Rectal smooth muscle tissue (tissue), 1 donor: ENCODE measurements at regions not wholly inside any gene's neighbourhood (a gene's known extent, or its start where the extent isn't known, plus 50 kb on each side); places are given as distances from the start of the nearest gene placed in this dataset.
"Not testable (repeated sequence)": the region's sequence is repeated elsewhere in the genome, so short reads cannot be mapped to it uniquely, and the experiment has no call there.

Experiments
- H3K27ac ChIP-seq: one replicate; pipeline ENCODE4 v1.7.0; 2013; ENCODE audit warnings: low read depth, low read length, inconsistent platforms
- H3K27me3 ChIP-seq: one replicate; pipeline ENCODE4 v1.7.0; 2013; ENCODE audit warnings: low read length; ENCODE audit not compliant: control insufficient read depth, insufficient read depth
- H3K36me3 ChIP-seq: one replicate; pipeline ENCODE4 v1.7.0; 2013; ENCODE audit warnings: low read length; ENCODE audit not compliant: control insufficient read depth, insufficient read depth
- H3K4me1 ChIP-seq: one replicate; pipeline ENCODE4 v1.7.0; 2013; ENCODE audit warnings: low read length; ENCODE audit not compliant: control insufficient read depth, insufficient read depth
- H3K4me3 ChIP-seq: one replicate; pipeline ENCODE4 v1.7.0; 2013; ENCODE audit warnings: low read length
- H3K9ac ChIP-seq: one replicate; pipeline ENCODE4 v1.7.0; 2013; ENCODE audit warnings: low read length

- H3K4me1 ChIP-seq, result no peaks in the 10 kb centered on the region
- no peak overlapping the region for H3K27ac ChIP-seq
- H3K4me3 ChIP-seq, result no peak overlapping the region
- H3K27me3 ChIP-seq, result no peaks in the 10 kb centered on the region
- H3K9ac ChIP-seq, result no peak overlapping the region
- no peaks in the 10 kb centered on the region for H3K36me3 ChIP-seq
Observed at GRCh38 chr4:163703251-163703650, 208.8 kb downstream of the TMA16 start.

- H3K4me1 ChIP-seq, result no peaks in the 10 kb centered on the region
- no peaks in the 10 kb centered on the region for H3K27me3 ChIP-seq
Observed at GRCh38 chr4:163707873-163708272, 213.4 kb downstream of the TMA16 start.

GRCh38 chr4:163709601-163710000 lies 215.1 kb downstream of the TMA16 start:
- Histone ChIP-seq H3K4me3 (no peak overlapping the region), H3K36me3 (no peaks in the 10 kb centered on the region), H3K27me3 (no peaks in the 10 kb centered on the region), H3K4me1 (no peaks in the 10 kb centered on the region), H3K27ac (no peak overlapping the region), H3K9ac (no peak overlapping the region)

More at GRCh38 chr4:163707873-163708272, 213.4 kb downstream of the TMA16 start:
- H3K4me3 ChIP-seq, result no peak overlapping the region
- no peaks in the 10 kb centered on the region for H3K36me3 ChIP-seq
- no peak overlapping the region for H3K9ac ChIP-seq
- no peak overlapping the region for H3K27ac ChIP-seq

GRCh38 chr4:163710158-163710557 lies 215.7 kb downstream of the TMA16 start:
- Histone ChIP-seq H3K9ac (no peak overlapping the region), H3K27me3 (no peaks in the 10 kb centered on the region), H3K4me3 (no peak overlapping the region), H3K36me3 (no peaks in the 10 kb centered on the region), H3K4me1 (no peaks in the 10 kb centered on the region), H3K27ac (no peak overlapping the region)

- not testable (repeated sequence) for H3K27ac ChIP-seq, H3K36me3 ChIP-seq, H3K27me3 ChIP-seq, H3K4me3 ChIP-seq, H3K4me1 ChIP-seq, H3K9ac ChIP-seq
Observed at GRCh38 chr4:163724495-163724894, 230.0 kb downstream of the TMA16 start.

GRCh38 chr4:163726641-163727040 lies 232.2 kb downstream of the TMA16 start:
- H3K4me3 ChIP-seq, result no peak overlapping the region
- H3K36me3 ChIP-seq, result no peaks in the 10 kb centered on the region
- H3K27ac ChIP-seq, result no peak overlapping the region
- no peaks in the 10 kb centered on the region for H3K4me1 ChIP-seq
- no peak overlapping the region for H3K9ac ChIP-seq
- H3K27me3 ChIP-seq, result no peaks in the 10 kb centered on the region

- Histone ChIP-seq H3K27me3 (no peaks in the 10 kb centered on the region), H3K9ac (no peak overlapping the region), H3K4me1 (no peaks in the 10 kb centered on the region), H3K27ac (no peak overlapping the region), H3K36me3 (no peaks in the 10 kb centered on the region), H3K4me3 (no peak overlapping the region)
Observed at GRCh38 chr4:163731071-163731470, 236.6 kb downstream of the TMA16 start.

GRCh38 chr4:163732473-163732872 lies 238.0 kb downstream of the TMA16 start:
- Histone ChIP-seq H3K36me3 (no peaks in the 10 kb centered on the region), H3K27ac (no peak overlapping the region), H3K9ac (no peak overlapping the region), H3K4me3 (no peak overlapping the region), H3K27me3 (no peaks in the 10 kb centered on the region), H3K4me1 (no peaks in the 10 kb centered on the region)

GRCh38 chr4:163736876-163737275 lies 242.4 kb downstream of the TMA16 start:
- no peak overlapping the region for H3K9ac ChIP-seq
- no peaks in the 10 kb centered on the region for H3K4me1 ChIP-seq
- no peaks in the 10 kb centered on the region for H3K36me3 ChIP-seq
- H3K27me3 ChIP-seq, result no peaks in the 10 kb centered on the region
- no peak overlapping the region for H3K4me3 ChIP-seq
- H3K27ac ChIP-seq, result no peak overlapping the region

GRCh38 chr4:163737846-163738245 lies 243.4 kb downstream of the TMA16 start:
- H3K27ac ChIP-seq, H3K36me3 ChIP-seq, H3K4me1 ChIP-seq, H3K9ac ChIP-seq, H3K4me3 ChIP-seq, H3K27me3 ChIP-seq: not testable (repeated sequence)

GRCh38 chr4:163738521-163738920 lies 244.0 kb downstream of the TMA16 start:
- H3K36me3 ChIP-seq, result no peaks in the 10 kb centered on the region
- H3K27ac ChIP-seq, result no peak overlapping the region
- no peaks in the 10 kb centered on the region for H3K27me3 ChIP-seq
- no peak overlapping the region for H3K4me3 ChIP-seq
- H3K4me1 ChIP-seq, result no peaks in the 10 kb centered on the region
- H3K9ac ChIP-seq, result no peak overlapping the region

GRCh38 chr4:163744861-163745260 lies 250.4 kb downstream of the TMA16 start:
- H3K9ac ChIP-seq, result no peak overlapping the region
- no peaks in the 10 kb centered on the region for H3K4me1 ChIP-seq
- H3K27ac ChIP-seq, result no peak overlapping the region
- no peaks in the 10 kb centered on the region for H3K27me3 ChIP-seq
- no peaks in the 10 kb centered on the region for H3K36me3 ChIP-seq
- H3K4me3 ChIP-seq, result no peak overlapping the region

GRCh38 chr4:163747293-163747692 lies 252.8 kb downstream of the TMA16 start:
- Histone ChIP-seq H3K27ac (no peak overlapping the region), H3K27me3 (no peaks in the 10 kb centered on the region), H3K36me3 (no peaks in the 10 kb centered on the region), H3K9ac (no peak overlapping the region), H3K4me3 (no peak overlapping the region), H3K4me1 (no peaks in the 10 kb centered on the region)
